H9 (cell line): ENCODE measurements at regions not wholly inside any gene's neighbourhood (a gene's known extent, or its start where the extent isn't known, plus 50 kb on each side); places are given as distances from the start of the nearest gene placed in this dataset.

Experiments used
- DNase-seq: peaks from one replicate; pipeline ENCODE4 v3.0.0-alpha.2; 2017
- H2AFZ ChIP-seq: one replicate; pipeline ENCODE4 v1.6.1; 2013; ENCODE audit warnings: mild to moderate bottlenecking, low read length, control low read depth, moderate library complexity
- H2AK5ac ChIP-seq: 2 replicates; pipeline ENCODE4 v1.6.1; 2013; ENCODE audit warnings: low read length, control low read depth, mixed read lengths; ENCODE audit not compliant: insufficient read length
- H2BK120ac ChIP-seq: one replicate; pipeline ENCODE4 v1.6.1; 2013; ENCODE audit warnings: low read depth, mild to moderate bottlenecking, low read length, control low read depth, inconsistent platforms; ENCODE audit not compliant: poor library complexity, severe bottlenecking
- H2BK12ac ChIP-seq: 2 replicates; pipeline ENCODE4 v1.6.1; 2013; ENCODE audit warnings: low read length, control low read depth, mixed read lengths, low read depth; ENCODE audit not compliant: insufficient read length
- H2BK15ac ChIP-seq: 2 replicates; pipeline ENCODE4 v1.6.1; 2013; ENCODE audit warnings: low read depth, low read length, control low read depth
- H2BK20ac ChIP-seq: one replicate; pipeline ENCODE4 v1.6.1; 2013; ENCODE audit warnings: low read depth, mild to moderate bottlenecking, low read length, control low read depth, inconsistent platforms; ENCODE audit not compliant: poor library complexity, severe bottlenecking
- H2BK5ac ChIP-seq: 2 replicates; pipeline ENCODE4 v1.6.1; 2013; ENCODE audit warnings: low read length, control low read depth, mixed read lengths; ENCODE audit not compliant: insufficient read length
- H3K14ac ChIP-seq: 2 replicates; pipeline ENCODE4 v1.6.1; 2013; ENCODE audit warnings: low read length, control low read depth; ENCODE audit not compliant: insufficient read depth
- H3K18ac ChIP-seq: 2 replicates; pipeline ENCODE4 v1.6.1; 2013; ENCODE audit warnings: low read depth, mild to moderate bottlenecking, mixed read lengths, low read length, control low read depth; ENCODE audit not compliant: insufficient read length
- H3K23ac ChIP-seq: 2 replicates; pipeline ENCODE4 v1.6.1; 2013; ENCODE audit warnings: low read length, control low read depth, mixed read lengths, low read depth; ENCODE audit not compliant: insufficient read length
- H3K23me2 ChIP-seq: 2 replicates; pipeline ENCODE4 v1.6.1; 2013; ENCODE audit warnings: low read depth, mild to moderate bottlenecking, mixed read lengths, low read length, control low read depth; ENCODE audit not compliant: insufficient read length, poor library complexity, severe bottlenecking
- H3K27ac ChIP-seq: 2 replicates; pipeline ENCODE4 v1.5.1; 2013; ENCODE audit warnings: low read length, control low read depth, mixed read lengths, low read depth; ENCODE audit not compliant: insufficient read length
- H3K27me3 ChIP-seq: 2 replicates; pipeline ENCODE4 v1.6.1; 2013; ENCODE audit warnings: low read length, control low read depth, inconsistent platforms; ENCODE audit not compliant: insufficient read depth
- H3K4ac ChIP-seq: 2 replicates; pipeline ENCODE4 v1.6.1; 2013; ENCODE audit warnings: low read depth, mild to moderate bottlenecking, control low read depth, inconsistent platforms, low read length, moderate library complexity
- H3K4me1 ChIP-seq: 2 replicates; pipeline ENCODE4 v1.6.1; 2013; ENCODE audit warnings: low read length, control low read depth, inconsistent platforms; ENCODE audit not compliant: insufficient read depth
- H3K4me2 ChIP-seq: 2 replicates; pipeline ENCODE4 v1.6.1; 2013; ENCODE audit warnings: low read length, control low read depth, mixed read lengths; ENCODE audit not compliant: insufficient read length, insufficient read depth
- H3K56ac ChIP-seq: 2 replicates; pipeline ENCODE4 v1.6.1; 2013; ENCODE audit warnings: low read depth, mild to moderate bottlenecking, mixed read lengths, low read length, control low read depth; ENCODE audit not compliant: insufficient read length
- H3K79me1 ChIP-seq: 2 replicates; pipeline ENCODE4 v1.6.1; 2013; ENCODE audit warnings: low read depth, mild to moderate bottlenecking, moderate library complexity, low read length, control low read depth, inconsistent platforms; ENCODE audit not compliant: insufficient read depth, poor library complexity, severe bottlenecking
- H3K79me2 ChIP-seq: 2 replicates; pipeline ENCODE4 v1.6.1; 2013; ENCODE audit warnings: low read length, control low read depth, inconsistent platforms; ENCODE audit not compliant: insufficient read depth
- H3K9ac ChIP-seq: 2 replicates; pipeline ENCODE4 v1.6.1; 2013; ENCODE audit warnings: low read length, control low read depth, mixed read lengths; ENCODE audit not compliant: insufficient read length; ENCODE audit errors: extremely low read depth
- H3K9me3 ChIP-seq: one replicate; pipeline ENCODE4 v1.6.1; 2013; ENCODE audit warnings: low read depth, low read length, inconsistent platforms; ENCODE audit not compliant: control insufficient read depth
- H3T11ph ChIP-seq: one replicate; pipeline ENCODE4 v1.6.1; 2013; ENCODE audit warnings: mild to moderate bottlenecking, low read length, control low read depth, inconsistent platforms
- H4K20me1 ChIP-seq: one replicate; pipeline ENCODE4 v1.6.1; 2013; ENCODE audit not compliant: control insufficient read depth, insufficient read length, insufficient read depth
- H4K5ac ChIP-seq: 2 replicates; pipeline ENCODE4 v1.6.1; 2013; ENCODE audit warnings: low read depth, mild to moderate bottlenecking, mixed read lengths, low read length, control low read depth; ENCODE audit not compliant: insufficient read length
- H4K8ac ChIP-seq: replicated peaks from 2 replicates; pipeline ENCODE4 v1.6.1; 2013; ENCODE audit warnings: low read length, control low read depth, mixed read lengths, low read depth; ENCODE audit not compliant: insufficient read length
- H4K91ac ChIP-seq: 2 replicates; pipeline ENCODE4 v1.6.1; 2013; ENCODE audit warnings: low read depth, mild to moderate bottlenecking, moderate library complexity, mixed read lengths, low read length, control low read depth; ENCODE audit not compliant: insufficient read length
- H3K27ac Mint-ChIP-seq, 3 experiments: 2 replicates in 2 of 3; 3 replicates in 1 of 3; pipeline ENCODE4 v1.8.0; 2020 to 2021; ENCODE audit warnings: mixed read lengths in 3 of 3, mild to moderate bottlenecking in 1 of 3, moderate library complexity in 1 of 3
- H3K27me3 Mint-ChIP-seq: 2 replicates; pipeline ENCODE4 v1.8.0; 2021; ENCODE audit warnings: low read depth, mild to moderate bottlenecking, moderate library complexity, mixed read lengths
- H3K36me3 Mint-ChIP-seq, 3 experiments: 2 replicates in 2 of 3; 3 replicates in 1 of 3; pipeline ENCODE4 v1.8.0; 2020 to 2021; ENCODE audit warnings: low read depth in 3 of 3, mixed read lengths in 3 of 3; ENCODE audit not compliant: insufficient read depth in 1 of 3
- H3K4me1 Mint-ChIP-seq, 2 experiments: 2 replicates each; pipeline ENCODE4 v1.8.0; 2020; ENCODE audit warnings: mixed read lengths in 2 of 2
- H3K4me3 Mint-ChIP-seq, 2 experiments: 2 replicates in 1 of 2; 3 replicates in 1 of 2; pipeline ENCODE4 v1.8.0; 2020 to 2021; ENCODE audit warnings: mild to moderate bottlenecking in 2 of 2, mixed read lengths in 2 of 2, moderate library complexity in 1 of 2
- H3K9me3 Mint-ChIP-seq, 2 experiments: 2 replicates in 1 of 2; 3 replicates in 1 of 2; pipeline ENCODE4 v1.8.0; 2020; ENCODE audit warnings: mild to moderate bottlenecking in 2 of 2, mixed read lengths in 2 of 2, moderate library complexity in 1 of 2
- CTCF ChIP-seq: fragments of 200-600 bp; sonication (generic); conservative IDR thresholded peaks from 3 replicates; pipeline ENCODE4 v1.8.0; 2021; ENCODE audit warnings: antibody characterized with exemption, mild to moderate bottlenecking
- WGBS: extraction: QIAGEN DNeasy Blood & Tissue Kit; methylation state at CpG from one replicate; pipeline ENCODE4 v1.1.7; 2013; ENCODE audit warnings: missing lambda C conversion rate, low lambda C conversion rate, mixed read lengths; ENCODE audit not compliant: insufficient read length; ENCODE audit errors: extremely low coverage; 5-methylcytosine and 5-hydroxymethylcytosine counted together

GRCh38 chr14:86088156-86088555, 558.2 kb downstream of the FLRT2 start:
- H2AFZ ChIP-seq = no peak overlapping the region
- H3K27ac ChIP-seq = no peak overlapping the region
- no peak overlapping the region for H3K9ac ChIP-seq
- no peak overlapping the region for H3K23ac ChIP-seq
- H3K4me1 ChIP-seq = no peaks in the 10 kb centered on the region
- no peaks in the 10 kb centered on the region for H3K9me3 ChIP-seq
- H4K91ac ChIP-seq = no peak overlapping the region
- H3K9me3 Mint-ChIP-seq = peaks cover 0 to 2% of the 10 kb centered on the region in 2 experiments; a peak in 3 of 5 replicates
- DNase-seq = no peak
- no peak overlapping the region for H3K4ac ChIP-seq
- peaks cover 18 to 23% of the 10 kb centered on the region in 2 experiments for H3K4me1 Mint-ChIP-seq
- no peak overlapping the region for H2AK5ac ChIP-seq
- H2BK5ac ChIP-seq = no peak overlapping the region
- H2BK15ac ChIP-seq = no peak overlapping the region
- H3T11ph ChIP-seq = no peak overlapping the region
- H3K79me2 ChIP-seq = no peaks in the 10 kb centered on the region
- H3K14ac ChIP-seq = no peak overlapping the region
- H4K20me1 ChIP-seq = no peaks in the 10 kb centered on the region
- no peak overlapping the region for H3K4me3 Mint-ChIP-seq
- H3K36me3 Mint-ChIP-seq = peaks cover 0 to 4% (median 1%) of the 10 kb centered on the region in 3 experiments; a peak in 2 of 7 replicates
- no CpG with 5 or more reads among the region's 1 CpG for WGBS
- no peak overlapping the region for H4K8ac ChIP-seq
- H4K5ac ChIP-seq = no peak overlapping the region
- no peaks in the 10 kb centered on the region for H3K27me3 Mint-ChIP-seq
- no peak overlapping the region for H2BK20ac ChIP-seq
- no peak overlapping the region for H2BK120ac ChIP-seq
- no peak overlapping the region for H3K4me2 ChIP-seq
- no peak overlapping the region for H2BK12ac ChIP-seq
- no peaks in the 10 kb centered on the region for H3K23me2 ChIP-seq
- no peaks in the 10 kb centered on the region for H3K27me3 ChIP-seq
- H3K79me1 ChIP-seq = no peaks in the 10 kb centered on the region
- H3K27ac Mint-ChIP-seq = no peak overlapping the region
- H3K18ac ChIP-seq = no peak overlapping the region
- no peak overlapping the region for H3K56ac ChIP-seq
- TF ChIP-seq CTCF = no peak
